Uterus (tissue), 2 donors: ENCODE measurements at regions not wholly inside any gene's neighbourhood (a gene's known extent, or its start where the extent isn't known, plus 50 kb on each side); places are given as distances from the start of the nearest gene placed in this dataset.

Experiments
- CTCF ChIP-seq, 4 experiments: fragments of 200-600 bp in 2 of 4; fragments of 450-650 bp in 2 of 4; sonication (generic) in 2 of 4; IDR thresholded peaks; one replicate each; pipeline ENCODE4 v1.5.1; 2016 to 2019; ENCODE audit warnings: antibody characterized with exemption in 4 of 4, mild to moderate bottlenecking in 2 of 4, moderate library complexity in 1 of 4
- POLR2A ChIP-seq, 2 donors: fragments of 450-650 bp; IDR thresholded peaks; one replicate each; pipeline ENCODE4 v1.6.1; 2016; ENCODE audit warnings: antibody characterized with exemption in 2 of 2, mild to moderate bottlenecking in 1 of 2, moderate library complexity in 1 of 2

- no peak for TF ChIP-seq CTCF (IDR thresholded peaks at IDR 0.05)
- TF ChIP-seq POLR2A (IDR thresholded peaks at IDR 0.05): no peak
These were observed 106.1 kb downstream of the RWDD3 start for GRCh38 chr1:95340061-95340460.
